Muscle of arm (tissue), 1 donor: ENCODE measurements at regions not wholly inside any gene's neighbourhood (a gene's known extent, or its start where the extent isn't known, plus 50 kb on each side); places are given as distances from the start of the nearest gene placed in this dataset.
"Not testable (repeated sequence)": the region's sequence is repeated elsewhere in the genome, so short reads cannot be mapped to it uniquely, and the experiment has no call there.

Experiments used
- DNase-seq: peaks from one replicate; pipeline ENCODE4 v3.0.0-alpha.2; 2013

GRCh38 chr3:22318325-22318724 is 567.3 kb upstream of the ZNF385D start:
- no peak for DNase-seq

GRCh38 chr3:22319446-22319845 is 568.4 kb upstream of the ZNF385D start:
- no peak for DNase-seq

GRCh38 chr3:22322861-22323260 is 571.9 kb upstream of the ZNF385D start:
- no peak for DNase-seq

- no peak for DNase-seq
Measured at GRCh38 chr3:22326305-22326704, 575.3 kb upstream of the ZNF385D start.

- DNase-seq: no peak
Measured at GRCh38 chr3:22334996-22335395, 584.0 kb upstream of the ZNF385D start.

- no peak for DNase-seq
Measured at GRCh38 chr3:22349215-22349851, 598.3 kb upstream of the ZNF385D start.

- DNase-seq: no peak
Measured at GRCh38 chr3:22351806-22352205, 600.8 kb upstream of the ZNF385D start.

GRCh38 chr3:22353126-22353525 is 602.1 kb upstream of the ZNF385D start:
- no peak for DNase-seq

GRCh38 chr3:22358334-22358733 is 607.3 kb upstream of the ZNF385D start:
- no peak for DNase-seq

- DNase-seq: peak; percentile 54
Measured at GRCh38 chr3:22360164-22360563, 609.2 kb upstream of the ZNF385D start.

- peak; percentile 64 for DNase-seq
Measured at GRCh38 chr3:22360970-22361369, 610.0 kb upstream of the ZNF385D start.

- DNase-seq: peak; percentile 33
Measured at GRCh38 chr3:22361521-22361920, 610.5 kb upstream of the ZNF385D start.

GRCh38 chr3:22364851-22365250 is 613.8 kb upstream of the ZNF385D start:
- no peak for DNase-seq

- DNase-seq: no peak
Measured at GRCh38 chr3:22366781-22367180, 615.8 kb upstream of the ZNF385D start.

- DNase-seq: no peak
Measured at GRCh38 chr3:22371036-22371435, 620.0 kb upstream of the ZNF385D start.

- no peak for DNase-seq
Measured at GRCh38 chr3:22371607-22372291, 620.7 kb upstream of the ZNF385D start.

- DNase-seq: peak; percentile 38
Measured at GRCh38 chr3:22372292-22373062, 621.5 kb upstream of the ZNF385D start.

GRCh38 chr3:22373182-22373581 is 622.2 kb upstream of the ZNF385D start:
- DNase-seq: no peak

GRCh38 chr3:22373827-22374226 is 622.8 kb upstream of the ZNF385D start:
- DNase-seq: no peak

GRCh38 chr3:22377421-22377820 is 626.4 kb upstream of the ZNF385D start:
- DNase-seq: no peak

- DNase-seq: no peak
Measured at GRCh38 chr3:22378869-22379268, 627.9 kb upstream of the ZNF385D start.

- no peak for DNase-seq
Measured at GRCh38 chr3:22380253-22380652, 629.2 kb upstream of the ZNF385D start.

- not testable (repeated sequence) for DNase-seq
Measured at GRCh38 chr3:22381564-22381963, 630.6 kb upstream of the ZNF385D start.
